BE2C (cell line): ENCODE measurements at regions not wholly inside any gene's neighbourhood (a gene's known extent, or its start where the extent isn't known, plus 50 kb on each side); places are given as distances from the start of the nearest gene placed in this dataset.

ENCODE experiments used
- DNase-seq: peaks from one replicate; pipeline ENCODE4 v3.0.0-alpha.2; 2020
- H3K27me3 ChIP-seq: fragments of 250-450 bp; sonication (Bioruptor Pico); 2 replicates; pipeline ENCODE4 v1.5.1; 2020; ENCODE audit warnings: mild to moderate bottlenecking
- H3K36me3 ChIP-seq: fragments of 250-450 bp; sonication (Bioruptor Pico); 2 replicates; pipeline ENCODE4 v1.5.1; 2020; ENCODE audit warnings: mild to moderate bottlenecking
- H3K4me1 ChIP-seq: fragments of 250-450 bp; sonication (Bioruptor Pico); 2 replicates; pipeline ENCODE4 v1.5.1; 2020
- H3K4me3 ChIP-seq: 2 replicates; pipeline ENCODE4 v1.5.1; 2011; ENCODE audit warnings: low read depth, low read length
- H3K9me3 ChIP-seq: fragments of 250-450 bp; sonication (Bioruptor Pico); 2 replicates; pipeline ENCODE4 v1.5.1; 2020
- TF ChIP-seq, protein P1 (sequence below): IDR thresholded peaks from 2 replicates; pipeline ENCODE4 v1.5.1; 2012; ENCODE audit warnings: mild to moderate bottlenecking, low read depth, low read length

DNA sequence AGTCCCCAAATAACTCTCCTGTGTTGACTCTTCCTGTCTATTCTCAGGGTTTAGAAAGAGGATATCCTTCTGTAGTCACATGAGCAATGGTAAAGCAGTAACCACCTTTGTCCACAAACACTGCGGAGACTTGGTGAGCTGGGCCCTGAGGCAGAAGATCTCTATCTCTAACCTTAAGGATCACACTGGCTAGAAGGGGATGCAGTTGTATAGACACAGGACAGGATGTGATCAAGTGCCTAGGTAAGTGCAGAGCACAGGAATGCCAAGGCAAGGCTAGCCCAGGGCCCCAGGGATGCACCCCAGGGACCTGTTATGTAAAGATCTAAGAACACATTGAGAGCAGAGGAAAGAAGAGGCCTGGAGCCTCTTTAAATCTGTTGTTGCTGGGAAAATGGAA lies 610.5 kb downstream of the IRX1 start:
- Histone ChIP-seq H3K4me1 (no peaks in the 10 kb centered on the region), H3K36me3 (no peaks in the 10 kb centered on the region)
- TF ChIP-seq, protein P1, sequence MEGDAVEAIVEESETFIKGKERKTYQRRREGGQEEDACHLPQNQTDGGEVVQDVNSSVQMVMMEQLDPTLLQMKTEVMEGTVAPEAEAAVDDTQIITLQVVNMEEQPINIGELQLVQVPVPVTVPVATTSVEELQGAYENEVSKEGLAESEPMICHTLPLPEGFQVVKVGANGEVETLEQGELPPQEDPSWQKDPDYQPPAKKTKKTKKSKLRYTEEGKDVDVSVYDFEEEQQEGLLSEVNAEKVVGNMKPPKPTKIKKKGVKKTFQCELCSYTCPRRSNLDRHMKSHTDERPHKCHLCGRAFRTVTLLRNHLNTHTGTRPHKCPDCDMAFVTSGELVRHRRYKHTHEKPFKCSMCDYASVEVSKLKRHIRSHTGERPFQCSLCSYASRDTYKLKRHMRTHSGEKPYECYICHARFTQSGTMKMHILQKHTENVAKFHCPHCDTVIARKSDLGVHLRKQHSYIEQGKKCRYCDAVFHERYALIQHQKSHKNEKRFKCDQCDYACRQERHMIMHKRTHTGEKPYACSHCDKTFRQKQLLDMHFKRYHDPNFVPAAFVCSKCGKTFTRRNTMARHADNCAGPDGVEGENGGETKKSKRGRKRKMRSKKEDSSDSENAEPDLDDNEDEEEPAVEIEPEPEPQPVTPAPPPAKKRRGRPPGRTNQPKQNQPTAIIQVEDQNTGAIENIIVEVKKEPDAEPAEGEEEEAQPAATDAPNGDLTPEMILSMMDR, result no peak

DNA sequence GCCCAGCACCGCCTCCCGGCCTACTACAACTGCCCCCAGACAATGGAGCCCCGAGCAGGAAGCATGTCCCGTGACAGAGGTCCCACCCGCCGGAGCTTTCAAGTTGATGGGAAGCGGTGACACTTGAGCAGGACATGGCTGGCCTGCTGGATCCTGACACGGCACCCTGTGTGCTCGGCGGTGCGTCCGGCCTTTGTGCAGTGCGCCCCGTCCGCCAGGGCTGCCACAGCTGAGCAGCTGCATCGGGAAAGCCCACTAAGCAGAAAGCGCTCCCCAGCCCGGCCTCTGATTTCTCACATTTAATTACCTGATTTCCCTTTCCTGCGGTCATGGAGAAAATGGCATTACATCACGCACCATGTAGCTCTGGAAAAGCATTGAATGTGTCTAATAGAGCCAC lies 611.9 kb downstream of the IRX1 start:
- Histone ChIP-seq H3K36me3 (no peaks in the 10 kb centered on the region), H3K27me3 (no peaks in the 10 kb centered on the region), H3K4me3 (no peak overlapping the region), H3K4me1 (no peaks in the 10 kb centered on the region), H3K9me3 (no peaks in the 10 kb centered on the region; the same call in 1 of the 2 replicates)
- TF ChIP-seq, protein P1, result no peak
- DNase-seq, result no peak

More for the DNA sequence above, 610.5 kb downstream of the IRX1 start:
- no peak for DNase-seq
- Histone ChIP-seq H3K4me3 (no peak overlapping the region), H3K9me3 (no peaks in the 10 kb centered on the region; the same call in 1 of the 2 replicates), H3K27me3 (no peaks in the 10 kb centered on the region)

DNA sequence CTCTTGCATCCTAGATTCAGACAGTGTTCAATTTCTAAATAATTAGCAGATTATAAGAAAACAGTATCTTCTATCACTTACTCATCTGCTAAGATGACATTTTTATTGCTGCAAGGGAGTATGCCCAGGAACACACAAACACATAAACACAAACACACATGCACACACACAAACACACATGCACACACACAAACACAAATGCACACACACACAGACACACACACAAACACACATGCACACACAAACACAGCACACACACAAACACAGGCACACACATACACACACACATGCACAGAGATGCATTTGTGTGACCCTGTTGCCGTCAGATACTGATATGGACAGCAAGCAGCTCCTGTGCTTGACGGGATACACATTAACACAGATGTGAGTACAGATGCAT lies 612.9 kb downstream of the IRX1 start:
- Histone ChIP-seq H3K27me3 (no peaks in the 10 kb centered on the region), H3K4me3 (no peak overlapping the region), H3K9me3 (no peaks in the 10 kb centered on the region; the same call in 1 of the 2 replicates), H3K36me3 (no peaks in the 10 kb centered on the region), H3K4me1 (no peaks in the 10 kb centered on the region)
- TF ChIP-seq, protein P1, result no peak
- no peak for DNase-seq

DNA sequence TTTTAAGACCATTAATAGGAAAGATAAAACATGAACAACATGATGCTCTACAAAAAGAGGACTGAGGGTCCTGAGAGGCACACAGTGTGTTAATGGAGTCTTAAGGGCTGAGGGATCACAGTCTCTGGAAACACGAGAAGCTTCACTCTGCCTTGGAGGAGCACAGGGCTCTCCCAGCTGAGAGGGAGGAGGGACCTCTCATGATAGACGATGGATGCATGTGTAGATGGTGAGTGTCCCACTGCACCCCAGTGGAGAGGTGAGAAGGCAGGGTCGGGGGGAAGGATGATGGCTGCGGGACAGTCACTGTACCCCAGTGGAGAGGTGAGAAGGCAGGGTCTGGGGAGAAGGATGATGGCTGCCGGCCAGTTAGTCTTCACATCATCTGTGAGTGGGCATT lies 613.4 kb downstream of the IRX1 start:
- Histone ChIP-seq H3K4me3 (no peak overlapping the region), H3K9me3 (no peaks in the 10 kb centered on the region; the same call in 1 of the 2 replicates), H3K36me3 (no peaks in the 10 kb centered on the region), H3K27me3 (no peaks in the 10 kb centered on the region), H3K4me1 (no peaks in the 10 kb centered on the region)
- TF ChIP-seq, protein P1, result no peak
- DNase-seq, result no peak

DNA sequence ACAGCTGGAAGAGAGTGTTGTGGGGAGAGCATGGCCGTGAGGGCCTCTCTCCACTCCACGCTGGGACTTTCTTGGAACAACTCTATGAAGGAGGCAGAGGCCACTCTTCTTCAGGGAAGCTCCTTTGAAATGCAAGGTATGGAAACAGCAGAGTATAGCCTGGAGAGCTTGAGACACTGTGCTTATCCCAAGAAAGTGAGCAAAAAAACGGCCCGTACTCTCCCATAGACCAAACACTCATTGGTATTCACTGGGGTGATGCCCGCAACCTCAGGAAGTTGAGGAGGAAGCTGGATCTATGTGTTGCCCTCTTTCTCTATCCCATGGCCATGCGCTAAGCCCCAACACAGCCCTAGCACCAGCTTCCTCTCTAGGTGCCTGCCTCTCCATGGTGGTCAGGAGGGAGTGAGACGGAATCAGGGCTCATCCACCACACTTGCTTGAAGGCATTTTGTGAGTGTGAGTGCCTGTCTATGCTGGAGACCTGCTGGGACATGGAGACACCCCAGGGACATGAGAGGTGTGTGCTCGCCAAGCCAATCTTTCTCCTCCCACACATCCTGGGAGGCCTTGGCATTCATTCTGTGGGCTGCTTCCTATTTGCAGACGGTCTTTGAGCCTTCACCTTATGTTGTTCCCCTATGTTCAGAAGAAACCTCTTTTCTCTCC lies 616.6 kb downstream of the IRX1 start:
- Histone ChIP-seq H3K27me3 (no peaks in the 10 kb centered on the region), H3K9me3 (no peaks in the 10 kb centered on the region; the same call in 1 of the 2 replicates), H3K4me1 (no peaks in the 10 kb centered on the region), H3K36me3 (no peaks in the 10 kb centered on the region), H3K4me3 (no peak overlapping the region)
- TF ChIP-seq, protein P1, result no peak
- no peak for DNase-seq

DNA sequence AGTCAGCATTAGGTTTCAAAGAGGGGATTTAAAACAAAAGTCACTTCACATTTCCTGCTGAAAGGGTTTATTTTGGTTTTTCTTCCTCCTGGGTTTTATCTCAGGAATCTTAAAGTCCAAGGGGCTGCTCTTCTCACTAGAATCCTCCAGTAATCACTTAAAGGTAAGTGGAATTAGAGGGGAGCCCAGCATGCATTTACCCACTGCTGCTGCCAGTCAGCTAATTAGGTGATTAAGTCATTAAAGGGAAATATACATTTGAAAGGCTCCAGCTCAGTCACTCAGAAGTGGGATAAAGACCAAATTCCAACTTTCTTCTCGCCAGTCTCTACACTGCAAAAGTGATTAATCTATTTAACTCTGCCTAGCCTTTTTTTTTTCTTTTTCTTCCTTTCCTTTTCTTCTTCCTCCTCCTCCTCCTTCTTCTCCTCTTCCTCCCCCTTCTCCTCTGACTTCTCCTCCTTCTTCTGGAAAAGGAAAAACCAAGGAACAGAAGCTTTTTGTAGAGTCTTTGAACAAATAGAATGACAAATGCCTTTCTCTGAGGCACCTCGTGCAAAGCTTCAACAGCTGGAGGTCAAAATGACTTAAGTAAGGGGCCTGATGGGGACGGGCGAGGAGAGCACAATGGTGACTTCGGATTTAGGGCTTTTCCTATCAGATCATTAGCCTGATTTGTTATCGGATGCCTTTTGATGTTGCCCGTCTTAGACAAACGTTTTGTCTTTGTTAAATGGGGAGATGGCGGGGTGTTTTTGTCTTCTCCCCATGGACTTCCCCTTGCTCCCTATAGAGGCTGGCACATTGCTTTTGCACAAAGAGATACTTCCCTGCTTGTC lies 617.6 kb downstream of the IRX1 start:
- Histone ChIP-seq H3K27me3 (no peaks in the 10 kb centered on the region), H3K36me3 (no peaks in the 10 kb centered on the region), H3K9me3 (no peaks in the 10 kb centered on the region; the same call in 1 of the 2 replicates), H3K4me3 (no peak overlapping the region), H3K4me1 (no peaks in the 10 kb centered on the region)
- no peak for DNase-seq
- TF ChIP-seq, protein P1, result no peak
